ENCODE measurements at regions not wholly inside any gene's neighbourhood (a gene's known extent, or its start where the extent isn't known, plus 50 kb on each side); places are given as distances from the start of the nearest gene placed in this dataset.

DNA sequence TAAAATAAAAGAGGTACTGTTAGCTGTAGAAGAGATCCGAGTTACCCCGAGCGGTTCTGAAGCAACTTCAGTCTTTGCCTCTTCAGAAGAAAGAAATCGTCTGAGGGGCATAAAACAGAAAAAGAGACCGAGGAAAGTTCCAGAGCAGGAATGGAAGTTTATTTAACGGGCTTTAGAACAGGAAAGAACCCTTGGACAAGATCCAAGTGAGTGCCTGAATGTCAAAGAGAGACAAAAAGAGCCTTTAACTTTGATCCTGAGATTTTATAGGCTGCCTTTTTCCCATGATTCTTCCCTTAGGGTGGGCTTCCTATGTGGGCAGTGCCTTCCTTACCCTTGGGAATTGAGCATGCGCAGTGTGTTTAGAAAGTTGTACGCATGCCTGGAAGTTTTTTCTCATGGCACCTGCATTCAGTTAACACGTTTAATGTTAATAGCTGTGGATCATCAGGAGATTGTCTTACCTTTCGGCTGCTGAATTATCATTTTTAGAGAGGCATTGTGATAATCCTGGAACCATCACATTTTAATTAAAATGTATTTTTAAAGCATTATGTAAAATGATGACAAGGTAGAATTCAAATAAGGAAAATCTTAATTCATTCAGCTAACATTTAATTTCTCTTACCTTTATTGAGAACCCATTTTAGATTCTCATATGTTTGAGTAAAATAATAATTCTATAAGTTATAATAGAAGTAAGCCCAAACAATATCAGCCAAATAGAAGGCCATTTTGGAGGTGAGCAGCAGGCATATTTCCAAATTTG, 269.5 kb upstream of the ZSWIM2 start:
- no peak overlapping the region for H3K4me3 ChIP-seq (ENCODE audit: insufficient read depth, low read depth, low read length)
- H2BK20ac ChIP-seq (ENCODE audit: low read depth, low read length) = no peak overlapping the region
- H3K56ac ChIP-seq (ENCODE audit: extremely low read depth, insufficient read depth, low read length) = no peak overlapping the region
- WGBS, 2 experiments (ENCODE audit: extremely low coverage in 2 of 2, insufficient read length in 1 of 2) = no CpG with 5 or more reads among the region's 10 CpGs
- no peak overlapping the region for H3K18ac ChIP-seq (ENCODE audit: low read depth, low read length)
- no TSS peak for BruUV-seq (replicated peaks)
- H3K4me1 ChIP-seq (ENCODE audit: control insufficient read depth, insufficient read depth, low read length) = no peaks in the 10 kb centered on the region
- H2AFZ ChIP-seq (replicated peaks; ENCODE audit: low read length, poor library complexity) = no peak overlapping the region
- H2AK9ac ChIP-seq (replicated peaks; ENCODE audit: low read depth, low read length, poor library complexity) = no peak overlapping the region
- H3K14ac ChIP-seq (replicated peaks; ENCODE audit: low read depth, low read length) = no peak overlapping the region
- H4K8ac ChIP-seq (ENCODE audit: low read depth in 2 of 2, low read length in 2 of 2) = no peak overlapping the region
- DNase-seq (no peak), ATAC-seq (ENCODE audit: low read depth) (no peak)
- H2AK5ac ChIP-seq (ENCODE audit: low read depth, low read length) = no peak overlapping the region
- H3K4ac ChIP-seq (ENCODE audit: low read depth, low read length) = no peak overlapping the region
- no peak overlapping the region for H3K9ac ChIP-seq (ENCODE audit: low read depth, low read length)
- H3K79me1 ChIP-seq (ENCODE audit: low read depth in 1 of 2, low read length in 2 of 2) = no peaks in the 10 kb centered on the region
- POLR2A ChIA-PET (ENCODE audit: unreplicated experiment) = no interaction called here
- H2BK15ac ChIP-seq (ENCODE audit: low read depth, low read length) = no peak overlapping the region
- in situ Hi-C loops (cut with MboI; ENCODE audit: low sequenced_read_pairs) (no loop called here), intact Hi-C loops (cut with micrococcal nuclease) (no loop called here), dilution Hi-C loops (cut with HindIII; ENCODE audit: low sequenced_read_pairs, unreplicated experiment) (no loop called here)
- H4K20me1 ChIP-seq (ENCODE audit: insufficient read depth, low read length) = no peaks in the 10 kb centered on the region
- no peaks in the 10 kb centered on the region for H3K9me3 ChIP-seq (ENCODE audit: control insufficient read depth, insufficient read depth, low read length)
- no peak overlapping the region for H3K4me2 ChIP-seq (ENCODE audit: low read depth, low read length)
- H4K5ac ChIP-seq (ENCODE audit: low read depth, low read length) = no peak overlapping the region
- H3K9me1 ChIP-seq (ENCODE audit: insufficient read depth, low read length) = no peaks in the 10 kb centered on the region
- H3K27ac ChIP-seq (ENCODE audit: insufficient read depth, low read length) = no peak overlapping the region
- TF ChIP-seq, protein P1, sequence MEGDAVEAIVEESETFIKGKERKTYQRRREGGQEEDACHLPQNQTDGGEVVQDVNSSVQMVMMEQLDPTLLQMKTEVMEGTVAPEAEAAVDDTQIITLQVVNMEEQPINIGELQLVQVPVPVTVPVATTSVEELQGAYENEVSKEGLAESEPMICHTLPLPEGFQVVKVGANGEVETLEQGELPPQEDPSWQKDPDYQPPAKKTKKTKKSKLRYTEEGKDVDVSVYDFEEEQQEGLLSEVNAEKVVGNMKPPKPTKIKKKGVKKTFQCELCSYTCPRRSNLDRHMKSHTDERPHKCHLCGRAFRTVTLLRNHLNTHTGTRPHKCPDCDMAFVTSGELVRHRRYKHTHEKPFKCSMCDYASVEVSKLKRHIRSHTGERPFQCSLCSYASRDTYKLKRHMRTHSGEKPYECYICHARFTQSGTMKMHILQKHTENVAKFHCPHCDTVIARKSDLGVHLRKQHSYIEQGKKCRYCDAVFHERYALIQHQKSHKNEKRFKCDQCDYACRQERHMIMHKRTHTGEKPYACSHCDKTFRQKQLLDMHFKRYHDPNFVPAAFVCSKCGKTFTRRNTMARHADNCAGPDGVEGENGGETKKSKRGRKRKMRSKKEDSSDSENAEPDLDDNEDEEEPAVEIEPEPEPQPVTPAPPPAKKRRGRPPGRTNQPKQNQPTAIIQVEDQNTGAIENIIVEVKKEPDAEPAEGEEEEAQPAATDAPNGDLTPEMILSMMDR (conservative IDR thresholded peaks at IDR 0.05; ENCODE audit: low read depth, low read length) = no peak
- TF ChIP-seq, protein P2, sequence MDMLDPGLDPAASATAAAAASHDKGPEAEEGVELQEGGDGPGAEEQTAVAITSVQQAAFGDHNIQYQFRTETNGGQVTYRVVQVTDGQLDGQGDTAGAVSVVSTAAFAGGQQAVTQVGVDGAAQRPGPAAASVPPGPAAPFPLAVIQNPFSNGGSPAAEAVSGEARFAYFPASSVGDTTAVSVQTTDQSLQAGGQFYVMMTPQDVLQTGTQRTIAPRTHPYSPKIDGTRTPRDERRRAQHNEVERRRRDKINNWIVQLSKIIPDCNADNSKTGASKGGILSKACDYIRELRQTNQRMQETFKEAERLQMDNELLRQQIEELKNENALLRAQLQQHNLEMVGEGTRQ (IDR thresholded peaks at IDR 0.05; ENCODE audit: low read depth, low read length) = no peak
- TF ChIP-seq MAFK (IDR thresholded peaks at IDR 0.05; ENCODE audit: low read depth, low read length) (0 out of 2 replicates have a peak, but pooled peaks have one; percentile 2), RCOR1 (IDR thresholded peaks at IDR 0.05; ENCODE audit: insufficient replicate concordance, low read length) (no peak)
- TF ChIP-seq, protein P3, sequence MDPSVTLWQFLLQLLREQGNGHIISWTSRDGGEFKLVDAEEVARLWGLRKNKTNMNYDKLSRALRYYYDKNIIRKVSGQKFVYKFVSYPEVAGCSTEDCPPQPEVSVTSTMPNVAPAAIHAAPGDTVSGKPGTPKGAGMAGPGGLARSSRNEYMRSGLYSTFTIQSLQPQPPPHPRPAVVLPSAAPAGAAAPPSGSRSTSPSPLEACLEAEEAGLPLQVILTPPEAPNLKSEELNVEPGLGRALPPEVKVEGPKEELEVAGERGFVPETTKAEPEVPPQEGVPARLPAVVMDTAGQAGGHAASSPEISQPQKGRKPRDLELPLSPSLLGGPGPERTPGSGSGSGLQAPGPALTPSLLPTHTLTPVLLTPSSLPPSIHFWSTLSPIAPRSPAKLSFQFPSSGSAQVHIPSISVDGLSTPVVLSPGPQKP (IDR thresholded peaks at IDR 0.05; ENCODE audit: borderline replicate concordance, low read depth, low read length) = no peak
- H3K23ac ChIP-seq (ENCODE audit: low read depth, low read length) = no peak overlapping the region
- H2BK5ac ChIP-seq (ENCODE audit: low read depth, low read length, poor library complexity, severe bottlenecking) = no peak overlapping the region
- no peak overlapping the region for H2BK120ac ChIP-seq (ENCODE audit: low read depth, low read length)
- no peaks in the 10 kb centered on the region for H3K36me3 ChIP-seq (ENCODE audit: control insufficient read depth, insufficient read depth, low read length)
- H3K27me3 ChIP-seq (ENCODE audit: control insufficient read depth, insufficient read depth, low read length) = no peaks in the 10 kb centered on the region
- CTCF ChIA-PET = no interaction called here
- H4K91ac ChIP-seq (ENCODE audit: insufficient read depth, low read depth, low read length) = no peak overlapping the region
